Osteoblast (primary cell): ENCODE measurements at regions not wholly inside any gene's neighbourhood (a gene's known extent, or its start where the extent isn't known, plus 50 kb on each side); places are given as distances from the start of the nearest gene placed in this dataset.
A peak's percentile ranks its signal among the peaks of the same experiment; 100 is the strongest.

ENCODE experiments used
- DNase-seq: peaks from one replicate; pipeline ENCODE4 v3.0.0; 2011; ENCODE audit warnings: low spot score, mixed read lengths; ENCODE audit not compliant: insufficient read length; ENCODE audit errors: missing footprints
- H2AFZ ChIP-seq: 2 replicates; pipeline ENCODE4 v1.6.0; 2011; ENCODE audit warnings: mild to moderate bottlenecking, low read length
- H3K27ac ChIP-seq: 2 replicates; pipeline ENCODE4 v1.5.1; 2011; ENCODE audit warnings: mild to moderate bottlenecking, low read depth, low read length, moderate library complexity
- H3K27me3 ChIP-seq: 2 replicates; pipeline ENCODE4 v1.6.0; 2012; ENCODE audit warnings: mild to moderate bottlenecking, control low read depth, inconsistent platforms, low read length, moderate library complexity; ENCODE audit not compliant: insufficient read depth
- H3K36me3 ChIP-seq: 2 replicates; pipeline ENCODE4 v1.5.1; 2011; ENCODE audit warnings: mild to moderate bottlenecking, low read length, control low read depth, moderate library complexity; ENCODE audit not compliant: insufficient read depth
- H3K4me1 ChIP-seq: 2 replicates; pipeline ENCODE4 v1.5.1; 2011; ENCODE audit warnings: mild to moderate bottlenecking, low read length, control low read depth, moderate library complexity; ENCODE audit not compliant: insufficient read depth
- H3K4me2 ChIP-seq: 2 replicates; pipeline ENCODE4 v1.6.0; 2011; ENCODE audit warnings: mild to moderate bottlenecking, low read length; ENCODE audit not compliant: insufficient read depth
- H3K4me3 ChIP-seq: fragments of 200-600 bp; sonication (generic); 3 replicates; pipeline ENCODE4 v1.5.1; 2012; ENCODE audit warnings: mild to moderate bottlenecking, low read length, inconsistent platforms; ENCODE audit not compliant: insufficient read depth
- H3K79me2 ChIP-seq: 2 replicates; pipeline ENCODE4 v1.6.0; 2012; ENCODE audit warnings: mild to moderate bottlenecking, low read length, control low read depth, inconsistent platforms; ENCODE audit not compliant: insufficient read depth
- H3K9me3 ChIP-seq: 2 replicates; pipeline ENCODE4 v1.5.1; 2011; ENCODE audit warnings: low read depth, low read length, control low read depth
- H4K20me1 ChIP-seq: 2 replicates; pipeline ENCODE4 v1.6.0; 2012; ENCODE audit warnings: mild to moderate bottlenecking, low read length, control low read depth; ENCODE audit not compliant: insufficient read depth
- TF ChIP-seq, protein P1 (sequence below): IDR thresholded peaks from 2 replicates; pipeline ENCODE4 v1.5.1; 2011; ENCODE audit warnings: mild to moderate bottlenecking, low read depth, low read length, moderate library complexity; ENCODE audit errors: extremely low read depth

DNA sequence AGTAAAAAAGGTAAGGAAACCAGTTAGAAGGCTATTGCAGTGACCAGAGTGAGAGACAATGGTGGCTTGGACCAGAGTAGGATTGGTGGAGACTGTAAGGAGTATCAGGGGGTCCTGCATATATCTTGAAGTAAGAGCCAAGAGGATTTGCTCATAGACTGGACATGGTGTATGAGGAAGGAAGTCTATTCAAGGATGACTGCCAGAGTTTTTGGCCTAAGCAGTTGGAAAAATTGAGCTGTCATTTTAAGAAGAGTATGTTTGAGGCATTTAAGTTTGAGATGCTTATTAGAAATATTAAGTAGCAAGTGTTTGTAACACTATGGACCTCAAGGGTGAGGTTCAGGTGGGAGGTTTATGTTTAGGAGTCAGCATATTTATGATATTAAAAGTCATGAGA, 596.6 kb downstream of the METTL15 start:
- H3K4me2 ChIP-seq = no peak overlapping the region
- no peaks in the 10 kb centered on the region for H3K9me3 ChIP-seq
- TF ChIP-seq, protein P1, sequence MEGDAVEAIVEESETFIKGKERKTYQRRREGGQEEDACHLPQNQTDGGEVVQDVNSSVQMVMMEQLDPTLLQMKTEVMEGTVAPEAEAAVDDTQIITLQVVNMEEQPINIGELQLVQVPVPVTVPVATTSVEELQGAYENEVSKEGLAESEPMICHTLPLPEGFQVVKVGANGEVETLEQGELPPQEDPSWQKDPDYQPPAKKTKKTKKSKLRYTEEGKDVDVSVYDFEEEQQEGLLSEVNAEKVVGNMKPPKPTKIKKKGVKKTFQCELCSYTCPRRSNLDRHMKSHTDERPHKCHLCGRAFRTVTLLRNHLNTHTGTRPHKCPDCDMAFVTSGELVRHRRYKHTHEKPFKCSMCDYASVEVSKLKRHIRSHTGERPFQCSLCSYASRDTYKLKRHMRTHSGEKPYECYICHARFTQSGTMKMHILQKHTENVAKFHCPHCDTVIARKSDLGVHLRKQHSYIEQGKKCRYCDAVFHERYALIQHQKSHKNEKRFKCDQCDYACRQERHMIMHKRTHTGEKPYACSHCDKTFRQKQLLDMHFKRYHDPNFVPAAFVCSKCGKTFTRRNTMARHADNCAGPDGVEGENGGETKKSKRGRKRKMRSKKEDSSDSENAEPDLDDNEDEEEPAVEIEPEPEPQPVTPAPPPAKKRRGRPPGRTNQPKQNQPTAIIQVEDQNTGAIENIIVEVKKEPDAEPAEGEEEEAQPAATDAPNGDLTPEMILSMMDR = no peak
- no peaks in the 10 kb centered on the region for H3K79me2 ChIP-seq
- H3K4me1 ChIP-seq = peaks cover 8% of the 10 kb centered on the region
- H3K27me3 ChIP-seq = no peaks in the 10 kb centered on the region
- no peak overlapping the region for H3K27ac ChIP-seq
- no peak overlapping the region for H2AFZ ChIP-seq
- H3K4me3 ChIP-seq = no peak overlapping the region
- H4K20me1 ChIP-seq = no peaks in the 10 kb centered on the region
- H3K36me3 ChIP-seq = no peaks in the 10 kb centered on the region
- DNase-seq = no peak

- Histone ChIP-seq H3K79me2 (no peaks in the 10 kb centered on the region), H3K27ac (no peak overlapping the region), H3K36me3 (no peaks in the 10 kb centered on the region), H3K9me3 (no peaks in the 10 kb centered on the region), H2AFZ (no peak overlapping the region), H3K4me3 (no peak overlapping the region), H3K4me1 (peaks cover 8% of the 10 kb centered on the region), H4K20me1 (no peaks in the 10 kb centered on the region), H3K4me2 (no peak overlapping the region), H3K27me3 (no peaks in the 10 kb centered on the region)
- DNase-seq = no peak
- TF ChIP-seq, protein P1 = no peak
Observed at GRCh38 chr11:28703371-28703770, 595.2 kb downstream of the METTL15 start.

- DNase-seq = no peak
- no peaks in the 10 kb centered on the region for H3K36me3 ChIP-seq
- H2AFZ ChIP-seq = no peak overlapping the region
- TF ChIP-seq, protein P1 = no peak
- no peaks in the 10 kb centered on the region for H3K79me2 ChIP-seq
- no peaks in the 10 kb centered on the region for H3K27me3 ChIP-seq
- H3K4me1 ChIP-seq = peaks cover 8% of the 10 kb centered on the region
- no peak overlapping the region for H3K27ac ChIP-seq
- no peaks in the 10 kb centered on the region for H4K20me1 ChIP-seq
- H3K4me3 ChIP-seq = no peak overlapping the region
- no peak overlapping the region for H3K4me2 ChIP-seq
- no peaks in the 10 kb centered on the region for H3K9me3 ChIP-seq
Observed at GRCh38 chr11:28702871-28703270, 594.7 kb downstream of the METTL15 start.

DNA sequence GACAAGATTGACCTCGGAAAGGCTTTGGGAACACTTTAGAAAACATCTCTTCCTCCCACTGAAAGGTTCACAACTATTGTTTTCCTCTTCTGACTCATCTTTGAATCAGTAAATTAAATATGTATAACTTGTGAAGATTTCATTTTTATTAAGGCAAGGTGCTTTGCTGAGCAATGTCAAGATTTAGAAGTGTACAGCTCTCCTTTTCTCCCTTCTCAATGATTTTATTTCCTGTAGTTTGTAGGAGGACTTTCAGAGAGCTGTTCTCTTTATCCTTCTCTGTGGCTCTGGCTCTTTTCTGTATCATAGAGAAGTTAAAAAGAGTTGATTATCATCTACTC, 594.2 kb downstream of the METTL15 start:
- Histone ChIP-seq H3K4me2 (no peak overlapping the region), H3K79me2 (no peaks in the 10 kb centered on the region), H3K27ac (no peak overlapping the region), H3K4me1 (peaks cover 8% of the 10 kb centered on the region), H4K20me1 (no peaks in the 10 kb centered on the region), H3K9me3 (no peaks in the 10 kb centered on the region), H3K27me3 (no peaks in the 10 kb centered on the region), H3K36me3 (no peaks in the 10 kb centered on the region), H2AFZ (peak overlapping the region; percentile 38), H3K4me3 (no peak overlapping the region)
- no peak for DNase-seq
- TF ChIP-seq, protein P1 = no peak
